Prostate gland (tissue), 2 donors: ENCODE measurements at regions not wholly inside any gene's neighbourhood (a gene's known extent, or its start where the extent isn't known, plus 50 kb on each side); places are given as distances from the start of the nearest gene placed in this dataset.

Experiments
- POLR2A ChIP-seq: fragments of 450-650 bp; IDR thresholded peaks from one replicate; pipeline ENCODE4 v1.6.1; 2016; ENCODE audit warnings: antibody characterized with exemption, mild to moderate bottlenecking
- POLR2AphosphoS5 ChIP-seq: sonication (generic); formaldehyde crosslinking; IDR thresholded peaks from one replicate; pipeline ENCODE4 v1.6.1; 2017; ENCODE audit warnings: antibody characterized with exemption
- TF ChIP-seq, protein P1 (sequence below), 4 experiments: fragments of 200-600 bp in 2 of 4; fragments of 450-650 bp in 2 of 4; sonication (generic) in 2 of 4; IDR thresholded peaks; 1 replicate in 3 of 4; 2 replicates in 1 of 4; pipeline ENCODE4 v1.5.1; 2016 to 2019; ENCODE audit warnings: antibody characterized with exemption in 4 of 4, mild to moderate bottlenecking in 2 of 4, moderate library complexity in 2 of 4

DNA sequence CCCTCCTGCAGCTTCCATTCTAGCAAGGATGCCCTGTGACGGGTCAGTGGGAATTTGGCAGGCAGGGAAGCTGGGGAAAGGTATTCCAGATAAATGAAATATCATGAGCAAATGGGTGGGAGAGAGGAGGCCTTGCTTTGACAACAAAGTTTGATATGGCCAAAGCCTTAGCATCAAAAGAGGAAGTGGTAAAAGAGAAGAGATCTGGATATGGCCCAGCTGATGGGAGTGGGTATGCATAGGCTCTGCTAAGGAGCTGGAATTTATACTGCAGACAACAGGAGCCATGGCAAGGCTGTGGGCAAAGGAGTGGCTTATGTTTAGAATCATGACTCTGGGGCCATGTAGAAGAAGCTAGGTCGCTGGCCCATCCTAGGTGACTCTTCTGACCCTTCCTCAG is 89.2 kb downstream of the PJA1 start:
- TF ChIP-seq, protein P1, sequence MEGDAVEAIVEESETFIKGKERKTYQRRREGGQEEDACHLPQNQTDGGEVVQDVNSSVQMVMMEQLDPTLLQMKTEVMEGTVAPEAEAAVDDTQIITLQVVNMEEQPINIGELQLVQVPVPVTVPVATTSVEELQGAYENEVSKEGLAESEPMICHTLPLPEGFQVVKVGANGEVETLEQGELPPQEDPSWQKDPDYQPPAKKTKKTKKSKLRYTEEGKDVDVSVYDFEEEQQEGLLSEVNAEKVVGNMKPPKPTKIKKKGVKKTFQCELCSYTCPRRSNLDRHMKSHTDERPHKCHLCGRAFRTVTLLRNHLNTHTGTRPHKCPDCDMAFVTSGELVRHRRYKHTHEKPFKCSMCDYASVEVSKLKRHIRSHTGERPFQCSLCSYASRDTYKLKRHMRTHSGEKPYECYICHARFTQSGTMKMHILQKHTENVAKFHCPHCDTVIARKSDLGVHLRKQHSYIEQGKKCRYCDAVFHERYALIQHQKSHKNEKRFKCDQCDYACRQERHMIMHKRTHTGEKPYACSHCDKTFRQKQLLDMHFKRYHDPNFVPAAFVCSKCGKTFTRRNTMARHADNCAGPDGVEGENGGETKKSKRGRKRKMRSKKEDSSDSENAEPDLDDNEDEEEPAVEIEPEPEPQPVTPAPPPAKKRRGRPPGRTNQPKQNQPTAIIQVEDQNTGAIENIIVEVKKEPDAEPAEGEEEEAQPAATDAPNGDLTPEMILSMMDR (IDR thresholded peaks at IDR 0.05), result no peak
- TF ChIP-seq POLR2A, result no peak
- TF ChIP-seq POLR2AphosphoS5, result no peak
